Tongue (tissue), 1 donor: ENCODE measurements at regions not wholly inside any gene's neighbourhood (a gene's known extent, or its start where the extent isn't known, plus 50 kb on each side); places are given as distances from the start of the nearest gene placed in this dataset.
"Not testable (repeated sequence)": the region's sequence is repeated elsewhere in the genome, so short reads cannot be mapped to it uniquely, and the experiment has no call there.

Source experiments
- DNase-seq: peaks from one replicate; pipeline ENCODE4 v3.0.0-alpha.2; 2015

DNA sequence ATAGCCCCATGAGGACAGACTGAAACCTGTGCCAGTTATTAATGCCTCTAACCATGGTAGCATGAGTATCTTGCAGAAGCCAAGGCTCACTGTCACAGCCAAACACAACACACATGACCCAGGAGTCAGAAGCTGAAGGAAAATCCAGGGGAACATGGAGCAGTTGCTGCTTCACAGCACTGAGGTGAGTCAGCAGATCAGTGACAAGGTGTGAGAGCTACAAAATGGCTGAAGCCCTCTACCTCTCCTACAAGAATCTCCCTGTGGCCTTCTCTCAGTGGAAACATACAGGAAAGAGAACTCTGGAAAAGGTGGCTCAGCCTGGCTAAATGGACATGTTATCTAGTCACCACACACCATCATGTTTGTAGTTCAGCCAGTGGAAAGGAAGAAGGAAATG lies 93.5 kb downstream of the NAB1 start:
- DNase-seq = no peak

DNA sequence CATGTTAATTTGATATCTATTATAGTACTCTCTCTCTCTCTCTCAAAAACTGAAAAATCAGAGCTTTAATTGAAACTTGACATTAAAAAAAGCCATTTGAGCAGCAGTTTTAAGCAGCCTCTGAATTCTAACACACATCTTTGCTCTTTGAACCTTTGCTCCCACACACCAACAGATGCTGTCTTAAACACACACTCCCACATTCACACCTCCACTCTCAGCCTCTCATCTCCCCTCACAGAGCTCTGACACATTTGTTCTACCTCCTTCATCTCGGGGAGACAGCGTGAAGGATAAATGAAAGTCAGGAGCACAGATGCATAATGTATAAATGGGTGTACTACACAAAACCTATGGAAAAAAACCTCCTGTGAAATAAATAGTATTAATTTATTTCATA lies 95.2 kb downstream of the NAB1 start:
- DNase-seq = no peak

DNA sequence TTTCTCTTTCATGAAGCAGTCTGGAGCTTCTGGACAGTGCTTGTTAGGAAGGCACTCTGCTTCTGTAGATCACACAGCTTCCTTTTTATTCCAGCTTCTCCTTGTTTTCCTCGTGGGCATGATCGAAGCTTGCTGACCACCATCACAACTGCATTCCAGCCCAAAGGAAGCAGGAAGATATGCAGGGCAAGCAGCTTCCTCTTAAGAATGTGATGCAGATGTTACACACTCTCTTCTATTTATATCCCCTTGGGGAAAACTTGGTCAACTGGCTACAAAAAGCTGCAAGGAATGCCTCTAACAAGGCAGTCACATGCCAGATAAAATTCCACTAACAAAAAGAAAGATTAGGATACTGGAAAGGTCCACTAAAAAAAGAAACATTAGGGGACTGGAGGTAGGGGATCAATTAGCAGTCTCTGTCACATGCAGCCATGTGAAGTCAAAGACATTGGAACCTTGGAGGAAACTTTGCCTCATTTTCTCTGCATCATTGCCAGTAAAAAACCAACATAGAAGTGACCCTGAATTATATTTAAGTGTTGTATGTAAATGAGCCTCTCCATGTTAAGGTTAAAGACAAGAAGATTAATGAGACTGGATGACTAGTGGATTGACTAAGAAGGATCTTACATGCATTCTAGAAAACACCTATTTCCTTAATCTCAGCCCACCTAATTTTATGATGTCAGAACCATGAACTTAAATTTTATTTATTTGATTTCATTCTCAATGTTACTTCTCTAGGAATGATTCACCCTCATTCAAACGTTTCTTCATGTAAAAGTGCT lies 98.3 kb downstream of the NAB1 start:
- DNase-seq = no peak

DNA sequence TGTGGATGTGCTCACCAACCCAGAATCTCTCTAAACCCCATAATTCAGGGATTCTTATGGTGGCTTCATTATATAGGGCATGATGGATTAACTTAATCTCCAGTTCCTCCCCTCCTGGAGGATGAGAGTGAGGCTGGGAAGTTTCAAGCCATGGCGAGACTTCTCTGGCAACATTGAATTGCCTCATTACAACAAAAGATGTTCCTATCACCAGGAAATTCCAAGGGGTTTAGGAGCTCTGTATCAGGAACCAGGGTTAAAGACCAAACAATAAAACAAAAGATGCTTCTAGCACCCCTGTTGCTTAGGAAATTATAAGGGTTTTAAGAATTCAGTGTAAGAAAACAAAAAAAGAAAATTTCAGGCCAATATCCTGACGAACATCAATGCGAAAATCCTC lies 100.1 kb downstream of the NAB1 start:
- no peak for DNase-seq

DNA sequence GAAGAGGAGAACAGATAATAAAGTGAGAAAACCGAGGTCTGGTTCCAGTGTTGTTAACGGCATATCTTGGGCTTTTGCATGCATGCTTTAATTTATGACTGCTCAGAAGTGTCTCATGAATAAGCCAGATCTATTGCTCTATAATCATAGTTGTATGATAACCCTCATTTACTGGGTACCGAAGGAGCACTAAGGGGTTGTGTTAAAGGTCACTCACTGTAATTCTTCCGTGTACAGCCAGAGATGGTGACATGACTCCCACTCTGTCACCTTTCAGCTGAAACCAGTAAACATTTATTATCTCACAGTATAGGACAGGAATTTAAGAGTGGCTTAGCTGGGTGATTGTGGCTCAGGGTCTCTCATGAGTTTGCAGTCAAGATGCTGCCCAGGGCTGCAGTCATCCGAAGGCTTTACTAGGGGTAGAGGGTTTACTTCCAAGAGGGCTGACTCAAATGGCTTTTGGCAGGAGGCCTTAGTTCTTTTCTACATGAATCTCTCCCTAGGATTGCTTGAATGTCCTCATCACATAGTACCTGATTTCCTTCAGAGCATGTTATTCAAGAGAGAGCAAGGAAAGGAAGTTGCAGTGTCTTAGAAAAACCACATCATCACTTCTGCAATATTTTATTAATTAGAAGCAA lies 107.0 kb downstream of the NAB1 start:
- no peak for DNase-seq

DNA sequence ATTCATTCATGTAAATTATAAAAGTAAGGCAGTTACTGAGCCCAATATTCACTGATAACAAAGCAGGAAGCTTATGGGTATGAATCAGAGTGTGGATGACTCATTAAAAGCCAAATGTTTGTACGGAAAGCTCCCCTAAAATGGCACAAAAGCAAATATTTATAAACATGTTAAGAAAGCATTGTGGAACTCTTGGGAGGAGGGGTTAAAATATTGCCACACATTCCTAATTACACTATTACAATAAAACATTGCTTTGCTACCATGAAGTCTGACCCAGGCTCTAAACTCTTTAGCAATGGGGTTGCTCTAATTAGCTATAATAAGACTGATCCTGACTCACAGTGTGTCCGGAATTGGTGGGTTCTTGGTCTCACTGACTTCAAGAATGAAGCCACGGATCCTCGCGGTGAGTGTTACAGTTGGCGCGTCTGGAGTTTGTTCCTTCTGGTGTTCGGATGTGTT lies 110.9 kb downstream of the NAB1 start:
- DNase-seq = no peak

DNA sequence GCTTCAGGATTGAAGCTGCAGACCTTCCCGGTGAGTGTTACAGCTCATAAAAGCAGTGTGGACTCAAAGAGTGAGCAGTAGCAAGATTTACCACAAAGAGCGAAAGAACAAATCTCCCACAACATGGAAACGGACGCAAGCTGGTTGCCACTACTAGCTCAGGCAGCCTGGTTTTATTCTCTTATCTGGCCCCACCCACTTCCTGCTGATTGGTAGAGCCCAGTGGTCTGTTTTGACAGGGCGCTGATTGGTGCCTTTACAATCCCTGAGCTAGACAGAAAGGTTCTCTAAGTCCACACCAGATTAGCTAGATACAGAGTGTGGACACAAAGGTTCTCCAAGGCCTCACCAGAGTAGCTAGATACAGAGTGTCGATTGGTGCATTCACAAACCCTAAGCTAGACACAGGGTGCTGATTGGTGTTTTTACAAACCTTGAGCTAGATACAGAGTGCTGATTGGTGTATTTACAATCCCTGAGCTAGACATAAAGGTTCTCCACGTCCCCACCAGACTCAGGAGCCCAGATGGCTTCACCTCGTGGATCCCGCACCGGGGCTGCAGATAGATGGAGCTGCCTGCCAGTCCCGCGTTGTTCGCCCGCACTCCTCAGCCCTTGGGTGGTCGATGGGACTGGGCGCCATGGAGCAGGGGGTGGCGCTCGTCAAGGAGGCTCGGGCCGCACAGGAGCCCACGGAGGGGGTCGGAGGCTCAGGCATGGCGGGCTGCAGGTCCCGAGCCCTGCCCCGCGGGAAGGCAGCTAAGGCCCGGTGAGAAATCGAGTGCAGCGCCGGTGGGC lies 111.7 kb downstream of the NAB1 start:
- DNase-seq = not testable (repeated sequence)

DNA sequence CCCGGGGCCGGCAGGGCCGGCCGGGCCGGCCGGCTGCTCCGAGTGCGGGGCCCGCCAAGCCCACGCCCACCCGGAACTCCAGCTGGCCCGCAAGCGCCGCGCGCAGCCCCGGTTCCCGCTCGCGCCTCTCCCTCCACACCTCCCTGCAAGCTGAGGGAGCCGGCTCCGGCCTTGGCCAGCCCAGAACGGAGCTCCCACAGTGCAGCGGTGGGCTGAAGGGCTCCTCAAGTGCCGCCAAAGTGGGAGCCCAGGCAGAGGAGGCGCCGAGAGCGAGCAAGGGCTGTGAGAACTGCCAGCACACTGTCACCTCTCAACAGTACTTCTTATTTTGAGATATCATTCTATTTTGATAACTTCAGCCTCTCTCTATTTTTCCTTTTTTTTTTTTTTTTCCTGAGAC lies 112.3 kb downstream of the NAB1 start:
- DNase-seq = not testable (repeated sequence)

DNA sequence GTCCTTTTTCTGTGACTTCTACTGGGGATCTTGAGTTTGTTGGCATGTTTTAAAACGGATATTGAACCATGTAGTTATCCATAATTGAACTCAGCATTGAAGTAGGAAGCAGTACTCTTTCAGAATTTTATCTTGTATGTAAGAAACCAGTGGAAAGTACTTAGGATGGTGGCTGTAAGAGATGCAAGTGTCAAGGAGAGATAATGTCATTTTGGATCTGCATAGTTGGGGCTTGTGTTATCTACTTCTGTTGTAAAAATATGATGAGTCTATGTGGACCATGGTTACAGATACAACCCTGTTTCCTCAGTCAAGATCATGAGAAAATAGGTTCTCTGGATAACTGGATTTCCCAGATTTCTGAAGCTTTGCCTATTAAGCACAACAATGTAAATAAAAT lies 113.7 kb downstream of the NAB1 start:
- no peak for DNase-seq

DNA sequence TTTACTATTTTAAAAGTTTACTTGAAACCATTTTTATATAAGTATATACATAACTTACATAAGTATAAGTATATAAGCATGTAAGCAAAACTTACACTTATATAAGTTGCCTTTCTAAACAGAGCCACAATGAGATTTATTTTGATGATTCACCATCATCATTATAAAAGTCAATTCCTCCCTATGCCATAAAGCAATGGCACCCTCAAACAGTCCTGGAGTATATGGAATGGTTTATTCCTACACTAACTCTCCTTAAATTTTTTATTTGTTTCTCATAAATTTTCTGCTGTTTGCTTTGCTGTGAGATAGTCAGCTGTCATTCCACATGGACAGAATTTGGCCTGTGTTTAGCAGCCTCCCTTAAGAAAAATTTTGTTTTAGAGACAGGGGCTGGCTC lies 114.2 kb downstream of the NAB1 start:
- no peak for DNase-seq

DNA sequence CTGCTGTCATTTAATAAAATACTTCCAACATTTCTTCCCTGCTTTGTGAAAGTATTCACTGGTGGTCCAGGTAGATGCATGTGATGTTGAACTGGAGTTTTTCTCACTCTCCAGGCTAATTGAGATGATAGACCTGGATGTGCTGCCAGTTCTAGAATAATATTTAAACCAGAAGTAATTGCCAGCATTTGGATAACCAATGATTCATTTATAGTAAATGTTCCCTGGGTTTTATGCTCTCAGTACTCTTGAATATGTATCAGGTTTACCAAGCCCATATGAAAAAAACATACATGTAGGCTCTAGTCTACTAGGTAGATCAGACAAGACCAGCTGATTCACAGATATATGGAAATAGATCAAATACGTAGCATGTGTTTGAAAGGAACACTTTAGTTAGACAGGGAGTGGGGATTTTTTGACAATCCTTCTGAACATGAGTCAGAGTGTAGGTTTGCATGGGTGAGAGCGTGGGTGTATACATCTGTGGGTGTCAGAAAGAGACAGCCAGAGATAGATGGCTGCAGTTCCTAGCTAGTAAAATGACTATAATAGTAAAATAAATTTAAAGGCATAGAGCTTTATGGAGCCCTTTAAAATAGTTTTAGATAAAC lies 115.1 kb downstream of the NAB1 start:
- no peak for DNase-seq

DNA sequence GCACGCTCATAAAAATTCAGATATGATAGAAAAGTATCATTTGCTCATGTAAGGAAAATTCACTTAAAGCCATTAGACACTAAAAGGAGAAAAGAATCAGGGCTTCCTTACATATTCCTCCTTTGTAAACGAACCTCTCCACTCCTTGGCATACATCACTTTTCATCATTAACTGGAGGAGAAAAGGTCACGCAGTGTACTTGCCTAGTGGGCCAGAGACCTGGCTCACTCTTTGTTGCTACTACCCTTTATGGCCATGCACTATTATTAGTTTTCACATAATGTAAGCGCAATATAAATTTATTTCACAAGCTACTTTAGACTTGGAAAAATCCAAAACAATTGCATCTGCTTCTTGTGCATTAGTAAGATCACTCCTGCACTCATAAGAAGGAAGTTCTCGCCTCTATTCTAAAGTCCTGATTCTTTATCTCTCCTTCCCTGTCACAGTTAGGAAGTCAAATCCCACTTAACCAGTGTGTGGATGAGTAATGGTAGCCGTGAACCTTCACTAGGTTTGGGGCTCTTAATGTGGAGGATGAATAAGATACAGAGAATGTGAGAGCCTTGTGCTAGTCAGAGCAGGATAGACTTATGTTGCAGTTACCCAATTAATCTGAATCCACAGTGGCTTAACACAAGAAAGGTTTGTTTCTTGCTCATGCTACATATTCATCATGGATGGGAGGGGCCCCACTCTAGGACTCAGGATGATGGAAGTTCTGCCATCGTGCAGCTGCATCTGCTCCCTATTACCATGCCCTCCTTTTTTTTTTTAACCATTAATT lies 115.0 kb upstream of the GLS start:
- no peak for DNase-seq

DNA sequence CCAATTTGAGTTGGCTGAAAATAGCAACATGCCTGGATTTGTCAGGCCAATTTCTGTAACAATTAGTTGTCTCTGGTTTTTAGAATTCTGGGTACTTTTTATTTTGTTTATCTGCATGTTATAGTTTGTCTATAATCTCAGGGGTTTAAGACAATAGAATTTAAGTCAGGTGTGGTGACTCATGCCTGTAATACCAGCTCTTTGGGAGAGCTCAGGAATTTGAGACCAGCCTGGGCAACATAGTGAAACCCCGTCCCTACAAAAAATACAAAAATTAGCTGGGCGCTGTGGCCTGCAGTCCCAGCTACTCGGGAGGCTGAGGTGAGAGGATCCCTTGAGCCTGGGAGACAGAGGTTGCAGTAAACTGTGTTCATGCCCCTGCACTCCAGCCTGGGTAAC lies 114.4 kb upstream of the GLS start:
- no peak for DNase-seq

DNA sequence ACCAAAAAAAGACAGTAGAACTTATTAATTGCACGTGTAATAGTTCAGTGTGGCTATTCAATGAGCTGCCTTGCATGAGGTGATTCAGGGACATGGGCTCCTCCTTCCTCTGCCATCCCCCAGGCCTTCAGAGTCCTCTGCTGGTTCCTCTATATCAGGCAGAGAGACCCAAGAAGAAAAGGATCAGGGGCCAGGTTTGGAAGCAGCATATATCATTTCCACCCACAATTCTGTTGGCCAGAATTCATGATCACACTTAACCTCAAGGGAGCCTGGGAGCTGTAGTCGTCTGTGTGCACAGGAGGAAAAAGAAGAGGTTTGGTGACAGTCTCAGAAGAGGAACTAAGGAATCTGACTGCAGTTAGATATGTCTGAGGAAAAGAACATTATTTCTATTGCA lies 114.0 kb upstream of the GLS start:
- no peak for DNase-seq

DNA sequence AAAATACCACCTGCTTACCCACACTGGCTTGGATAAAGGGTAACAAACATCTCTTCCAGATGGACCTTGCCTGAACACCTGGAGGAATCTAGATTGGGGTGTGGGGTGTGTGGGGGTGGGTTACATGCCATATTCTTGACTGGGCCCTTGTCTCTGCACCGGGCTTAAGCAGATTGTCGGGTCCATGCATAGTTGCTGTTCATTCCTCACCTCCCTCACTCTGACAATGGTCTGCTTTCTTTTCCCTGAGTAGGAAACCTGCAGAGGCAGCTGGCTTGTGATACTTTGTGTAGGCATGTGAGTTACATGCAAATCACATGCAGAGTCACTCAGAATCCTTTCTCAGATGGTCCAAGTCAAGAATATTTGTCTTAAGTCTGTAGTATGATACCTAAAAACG lies 112.8 kb upstream of the GLS start:
- no peak for DNase-seq

DNA sequence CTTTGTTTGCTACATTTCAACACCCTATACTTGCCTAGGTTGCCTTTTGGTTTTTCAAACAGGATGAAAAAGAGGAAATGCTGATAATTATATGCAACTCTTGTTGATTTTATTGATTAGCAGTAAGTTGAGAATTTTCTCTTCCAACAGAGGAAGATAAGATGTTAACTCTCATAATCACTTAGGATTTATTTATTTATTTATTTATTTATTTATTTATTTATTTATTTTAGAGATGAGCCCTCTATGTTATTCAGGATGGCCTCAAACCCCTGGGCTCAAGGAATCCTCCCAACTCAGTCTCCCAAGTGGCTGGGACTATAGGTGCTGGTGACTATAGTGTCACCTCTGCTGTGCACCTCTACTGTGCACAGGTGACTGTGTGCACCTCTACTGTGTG lies 111.4 kb upstream of the GLS start:
- DNase-seq = no peak

DNA sequence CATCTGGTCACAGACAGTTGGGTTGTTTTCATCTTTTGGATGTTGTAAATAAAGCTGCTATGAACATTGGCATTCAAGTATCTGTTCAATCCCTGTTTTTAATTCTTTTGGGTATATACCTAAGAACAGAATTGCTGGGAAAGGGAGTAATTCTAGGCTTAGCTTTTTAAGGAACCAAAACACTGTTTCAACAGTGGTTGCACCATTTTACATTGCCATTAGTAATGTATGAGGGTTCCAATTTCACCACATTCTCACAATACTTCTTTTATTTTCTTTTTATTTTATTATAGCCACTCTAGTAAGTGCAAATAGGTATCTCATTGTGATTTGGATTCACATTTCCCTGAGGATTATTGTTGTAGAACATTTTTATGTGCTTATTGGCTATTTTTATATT lies 108.9 kb upstream of the GLS start:
- DNase-seq = no peak

DNA sequence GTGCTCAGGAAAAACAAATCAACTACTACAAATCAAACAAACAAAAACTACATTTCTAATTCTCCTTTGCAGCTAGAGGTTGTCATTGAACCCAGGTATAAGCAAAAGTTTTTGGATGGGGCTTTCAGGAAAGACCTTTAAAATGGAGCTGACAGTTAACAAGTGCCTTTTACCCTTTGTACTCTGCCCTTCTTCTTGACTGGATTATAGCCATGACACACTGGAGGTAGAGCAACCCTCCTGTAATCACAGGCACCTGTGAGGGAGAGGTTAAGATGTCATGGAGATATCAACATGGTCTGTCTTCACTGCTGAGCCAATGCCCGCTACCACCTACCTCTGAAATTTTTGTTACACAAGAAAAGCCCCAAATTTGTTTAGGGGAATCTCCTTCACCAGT lies 100.0 kb upstream of the GLS start:
- DNase-seq = no peak

DNA sequence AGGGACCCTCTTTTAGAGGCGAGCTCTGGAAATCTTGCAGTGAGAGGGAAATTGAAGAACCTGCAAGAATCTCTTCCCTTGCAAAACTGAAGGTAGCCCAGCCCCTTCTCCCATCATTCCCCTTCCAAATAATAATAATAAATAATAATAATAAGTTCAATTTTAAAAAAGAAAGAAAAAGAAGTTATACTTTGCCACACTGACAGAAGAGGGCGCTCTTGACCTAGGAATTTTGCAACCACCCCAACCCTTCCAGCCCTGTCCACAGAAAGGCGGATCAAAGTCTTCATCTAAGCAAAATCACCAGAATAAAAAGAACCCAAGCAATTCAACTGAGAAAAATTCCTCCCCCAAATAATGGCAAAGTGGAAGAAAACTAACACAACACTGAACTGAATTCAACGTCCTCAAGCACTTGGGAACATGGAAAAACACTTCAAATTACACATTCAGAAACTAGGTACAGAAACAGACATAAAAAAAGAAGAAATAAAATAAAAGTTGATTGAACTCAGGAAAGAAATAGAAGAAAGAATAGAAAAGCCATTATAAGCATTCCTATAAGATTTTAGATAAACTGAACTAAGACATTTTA lies 98.9 kb upstream of the GLS start:
- DNase-seq = peak; percentile 66

DNA sequence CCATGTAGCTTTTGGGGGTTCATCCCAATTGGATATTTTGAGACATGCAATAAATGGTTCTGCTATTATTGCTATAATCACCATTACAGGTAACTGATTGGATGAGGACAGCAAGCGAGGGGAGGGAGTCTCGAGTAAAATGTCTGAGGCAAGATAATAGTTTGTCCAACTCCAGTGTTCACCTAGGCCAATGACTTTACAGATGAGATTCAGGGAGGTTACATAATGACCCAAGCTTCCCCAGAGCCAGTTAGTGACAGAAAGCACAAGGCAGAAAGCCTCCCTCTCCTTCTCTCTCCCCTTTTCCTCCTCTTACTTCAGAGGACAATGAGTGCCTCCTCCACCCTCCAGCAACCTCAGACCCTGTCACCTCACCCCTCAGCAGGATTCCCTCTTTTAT lies 98.4 kb upstream of the GLS start:
- DNase-seq = no peak

DNA sequence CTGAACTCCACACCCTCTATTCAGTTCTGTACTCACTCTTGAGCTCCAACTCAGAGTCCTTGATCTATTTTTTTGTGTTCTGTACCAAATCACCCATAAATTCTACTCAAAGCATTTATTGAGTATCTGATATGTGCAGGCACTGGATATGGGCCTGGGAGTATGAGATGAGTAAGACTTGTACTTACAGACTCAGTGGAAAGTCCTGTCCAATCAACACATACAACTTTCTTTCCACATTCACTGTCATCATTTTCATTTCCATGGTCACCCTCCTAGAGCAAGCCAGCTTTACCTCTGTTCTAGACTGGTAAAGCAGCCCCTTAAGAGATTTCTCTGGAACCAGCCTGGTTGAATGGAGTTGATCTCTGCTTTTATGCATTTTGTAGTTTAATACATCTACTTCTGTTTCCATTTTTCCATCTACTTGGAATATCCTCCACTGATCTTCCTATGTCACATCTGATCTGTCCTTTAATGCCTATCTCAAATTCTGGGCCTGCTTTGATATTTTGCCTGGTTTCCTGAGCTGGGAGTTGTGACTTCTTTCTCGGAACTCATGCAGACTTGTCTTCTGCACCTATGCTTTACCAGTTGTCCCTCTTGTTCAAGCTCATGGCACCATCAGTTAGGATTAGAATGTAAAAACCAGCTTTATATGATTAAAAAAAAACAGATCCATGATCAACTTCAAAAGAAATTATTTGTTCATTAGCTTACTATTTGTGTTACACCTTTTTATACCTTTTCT lies 96.9 kb upstream of the GLS start:
- DNase-seq = no peak
